ENCODE measurements at regions not wholly inside any gene's neighbourhood (a gene's known extent, or its start where the extent isn't known, plus 50 kb on each side); places are given as distances from the start of the nearest gene placed in this dataset.
"Not testable (repeated sequence)": the region's sequence is repeated elsewhere in the genome, so short reads cannot be mapped to it uniquely, and the experiment has no call there.

- CTCF ChIA-PET; H3K27me3 Mint-ChIP-seq (ENCODE audit: low read depth); H3K4me1 Mint-ChIP-seq (ENCODE audit: low read depth); H3K9me3 Mint-ChIP-seq; H3K4me3 Mint-ChIP-seq; intact Hi-C loops (cut with micrococcal nuclease); DNase-seq; H3K36me3 Mint-ChIP-seq (ENCODE audit: low read depth); H3K27ac Mint-ChIP-seq: not testable (repeated sequence)
These were observed 192.5 kb downstream of the LAT start for GRCh38 chr16:29177203-29177887.

GRCh38 chr16:29176822-29177202 is 192.0 kb downstream of the LAT start:
- DNase-seq; H3K27ac Mint-ChIP-seq; H3K9me3 Mint-ChIP-seq; H3K27me3 Mint-ChIP-seq (ENCODE audit: low read depth); CTCF ChIA-PET; H3K4me3 Mint-ChIP-seq; intact Hi-C loops (cut with micrococcal nuclease); H3K4me1 Mint-ChIP-seq (ENCODE audit: low read depth); H3K36me3 Mint-ChIP-seq (ENCODE audit: low read depth): not testable (repeated sequence)

- H3K27ac Mint-ChIP-seq; H3K4me3 Mint-ChIP-seq; CTCF ChIA-PET; H3K9me3 Mint-ChIP-seq; intact Hi-C loops (cut with micrococcal nuclease); H3K27me3 Mint-ChIP-seq (ENCODE audit: low read depth); H3K36me3 Mint-ChIP-seq (ENCODE audit: low read depth); H3K4me1 Mint-ChIP-seq (ENCODE audit: low read depth); DNase-seq: not testable (repeated sequence)
These were observed 191.3 kb downstream of the LAT start for GRCh38 chr16:29176154-29176470.

GRCh38 chr16:29175411-29176153 is 190.7 kb downstream of the LAT start:
- H3K27me3 Mint-ChIP-seq (ENCODE audit: low read depth); H3K27ac Mint-ChIP-seq; CTCF ChIA-PET: not testable (repeated sequence)

GRCh38 chr16:29173371-29174305 is 188.8 kb downstream of the LAT start:
- DNase-seq; H3K27ac Mint-ChIP-seq; H3K36me3 Mint-ChIP-seq (ENCODE audit: low read depth); intact Hi-C loops (cut with micrococcal nuclease); H3K9me3 Mint-ChIP-seq; H3K27me3 Mint-ChIP-seq (ENCODE audit: low read depth); H3K4me1 Mint-ChIP-seq (ENCODE audit: low read depth); CTCF ChIA-PET; H3K4me3 Mint-ChIP-seq: not testable (repeated sequence)

More at GRCh38 chr16:29175411-29176153, 190.7 kb downstream of the LAT start:
- intact Hi-C loops (cut with micrococcal nuclease); H3K4me3 Mint-ChIP-seq; H3K36me3 Mint-ChIP-seq (ENCODE audit: low read depth); H3K9me3 Mint-ChIP-seq; DNase-seq; H3K4me1 Mint-ChIP-seq (ENCODE audit: low read depth): not testable (repeated sequence)

- CTCF ChIA-PET; H3K9me3 Mint-ChIP-seq; H3K4me3 Mint-ChIP-seq; intact Hi-C loops (cut with micrococcal nuclease); H3K27me3 Mint-ChIP-seq (ENCODE audit: low read depth); H3K27ac Mint-ChIP-seq; DNase-seq; H3K36me3 Mint-ChIP-seq (ENCODE audit: low read depth); H3K4me1 Mint-ChIP-seq (ENCODE audit: low read depth): not testable (repeated sequence)
These were observed 187.4 kb downstream of the LAT start for GRCh38 chr16:29172098-29172724.

GRCh38 chr16:29171296-29171695 is 186.4 kb downstream of the LAT start:
- intact Hi-C loops (cut with micrococcal nuclease); H3K27ac Mint-ChIP-seq; DNase-seq; H3K4me3 Mint-ChIP-seq; H3K36me3 Mint-ChIP-seq (ENCODE audit: low read depth); CTCF ChIA-PET; H3K4me1 Mint-ChIP-seq (ENCODE audit: low read depth); H3K27me3 Mint-ChIP-seq (ENCODE audit: low read depth); H3K9me3 Mint-ChIP-seq: not testable (repeated sequence)

- H3K27me3 Mint-ChIP-seq (ENCODE audit: low read depth); DNase-seq; H3K27ac Mint-ChIP-seq; H3K9me3 Mint-ChIP-seq; H3K36me3 Mint-ChIP-seq (ENCODE audit: low read depth); H3K4me1 Mint-ChIP-seq (ENCODE audit: low read depth); intact Hi-C loops (cut with micrococcal nuclease); CTCF ChIA-PET; H3K4me3 Mint-ChIP-seq: not testable (repeated sequence)
These were observed 185.7 kb downstream of the LAT start for GRCh38 chr16:29170393-29171119.

GRCh38 chr16:29169295-29169994 is 184.6 kb downstream of the LAT start:
- H3K27me3 Mint-ChIP-seq (ENCODE audit: low read depth); intact Hi-C loops (cut with micrococcal nuclease); DNase-seq; CTCF ChIA-PET; H3K9me3 Mint-ChIP-seq; H3K27ac Mint-ChIP-seq; H3K4me1 Mint-ChIP-seq (ENCODE audit: low read depth); H3K36me3 Mint-ChIP-seq (ENCODE audit: low read depth); H3K4me3 Mint-ChIP-seq: not testable (repeated sequence)

GRCh38 chr16:29168515-29169259 is 183.8 kb downstream of the LAT start:
- H3K4me3 Mint-ChIP-seq; H3K27ac Mint-ChIP-seq; CTCF ChIA-PET; H3K27me3 Mint-ChIP-seq (ENCODE audit: low read depth); H3K4me1 Mint-ChIP-seq (ENCODE audit: low read depth); H3K36me3 Mint-ChIP-seq (ENCODE audit: low read depth); intact Hi-C loops (cut with micrococcal nuclease); H3K9me3 Mint-ChIP-seq; DNase-seq: not testable (repeated sequence)

- DNase-seq; intact Hi-C loops (cut with micrococcal nuclease); H3K27me3 Mint-ChIP-seq (ENCODE audit: low read depth); H3K36me3 Mint-ChIP-seq (ENCODE audit: low read depth); H3K4me3 Mint-ChIP-seq; CTCF ChIA-PET; H3K27ac Mint-ChIP-seq; H3K9me3 Mint-ChIP-seq; H3K4me1 Mint-ChIP-seq (ENCODE audit: low read depth): not testable (repeated sequence)
These were observed 179.7 kb downstream of the LAT start for GRCh38 chr16:29164442-29165089.
